ENCODE measurements at regions not wholly inside any gene's neighbourhood (a gene's known extent, or its start where the extent isn't known, plus 50 kb on each side); places are given as distances from the start of the nearest gene placed in this dataset.

- TF ChIP-seq EZH2 (IDR thresholded peaks at IDR 0.05; ENCODE audit: insufficient read depth, poor library complexity, severe bottlenecking) = no peak
- TF ChIP-seq EZH2phosphoT487 (IDR thresholded peaks at IDR 0.05; ENCODE audit: insufficient read depth, low read depth) = no peak
These were observed 140.2 kb downstream of the MIS18A start for GRCh38 chr21:32138658-32139057.
